Panc1 (cell line): ENCODE measurements at regions not wholly inside any gene's neighbourhood (a gene's known extent, or its start where the extent isn't known, plus 50 kb on each side); places are given as distances from the start of the nearest gene placed in this dataset.

Source experiments
- ATAC-seq: fragments of 200-7000 bp; cut with Tn5 transposase; 2 replicates; pipeline ENCODE4 v1.9.1; 2020; ENCODE audit warnings: mild to moderate bottlenecking, moderate library complexity
- BruUV-seq: library from RNA; stranded (reverse); fragments of 400-500 nt; replicated peaks from 2 replicates; lab custom pipeline; 2021; lab: Mats Ljungman, UMichigan
- CTCF ChIA-PET: fragments of 300-600 bp; sonication (Branson Sonifier 250); formaldehyde crosslinking; loops from one replicate; lab custom pipeline; 2022; ENCODE audit warnings: antibody characterized with exemption; lab: Charles Lee
- POLR2A ChIA-PET: fragments of 300-600 bp; sonication (Branson Sonifier 250); formaldehyde crosslinking; loops from one replicate; lab custom pipeline; 2022; ENCODE audit warnings: antibody characterized with exemption; lab: Charles Lee
- DNase-seq: peaks from one replicate; pipeline ENCODE4 v3.0.0-alpha.2; 2010; ENCODE audit warnings: low read depth, low spot score
- H3K27ac ChIP-seq: 2 replicates; pipeline ENCODE4 v1.5.1; 2011; ENCODE audit warnings: mild to moderate bottlenecking, low read length, inconsistent platforms
- H3K27me3 ChIP-seq: fragments of 200-500 bp; sonication (Bioruptor generic); 2 replicates; pipeline ENCODE4 v1.6.0; 2014; ENCODE audit warnings: low read length, inconsistent platforms; ENCODE audit not compliant: control insufficient read depth, insufficient read depth
- H3K36me3 ChIP-seq: fragments of 200-500 bp; sonication (Bioruptor generic); 2 replicates; pipeline ENCODE4 v1.5.1; 2014; ENCODE audit warnings: inconsistent platforms, mild to moderate bottlenecking, low read length, moderate library complexity; ENCODE audit not compliant: control insufficient read depth, insufficient read depth
- H3K4me1 ChIP-seq: 2 replicates; pipeline ENCODE4 v1.5.1; 2011; ENCODE audit warnings: inconsistent platforms, mild to moderate bottlenecking, low read length, moderate library complexity; ENCODE audit not compliant: control insufficient read depth, insufficient read depth
- H3K4me3 ChIP-seq, 2 experiments: 2 replicates each; pipeline ENCODE4 v1.5.1; 2011 to 2012; ENCODE audit warnings: low read depth in 2 of 2, low read length in 2 of 2, mild to moderate bottlenecking in 2 of 2, inconsistent platforms in 1 of 2, moderate library complexity in 1 of 2
- H3K9me3 ChIP-seq: fragments of 200-500 bp; sonication (Bioruptor generic); 2 replicates; pipeline ENCODE4 v1.5.1; 2014; ENCODE audit warnings: low read depth, mild to moderate bottlenecking, inconsistent platforms, low read length, moderate library complexity; ENCODE audit not compliant: control insufficient read depth, insufficient read depth
- POLR2AphosphoS5 ChIP-seq: IDR thresholded peaks from 2 replicates; pipeline ENCODE4 v1.6.1; 2012; ENCODE audit warnings: mild to moderate bottlenecking, low read depth, low read length, moderate library complexity
- REST ChIP-seq, 2 experiments: IDR thresholded peaks; 2 replicates each; pipeline ENCODE4 v1.6.1; 2011 to 2012; ENCODE audit warnings: low read depth in 2 of 2, control low read depth in 1 of 2, low read length in 1 of 2, mild to moderate bottlenecking in 1 of 2, moderate library complexity in 1 of 2; ENCODE audit not compliant: insufficient read depth in 1 of 2
- SIN3A ChIP-seq: IDR thresholded peaks from 2 replicates; pipeline ENCODE4 v1.6.1; 2012; ENCODE audit warnings: low read depth, mild to moderate bottlenecking, low read length, moderate library complexity, borderline replicate concordance; ENCODE audit not compliant: insufficient read depth
- TCF7L2 ChIP-seq: IDR thresholded peaks from 2 replicates; pipeline ENCODE4 v1.6.1; 2011; ENCODE audit warnings: mild to moderate bottlenecking, low read depth, low read length, inconsistent platforms
- in situ Hi-C: cut with HindIII; loops from 2 replicates; pipeline ENCODE4 v1.10.0; 2016; ENCODE audit warnings: low sequenced_read_pairs, low pct_unique_long_range_greater_than_20kb
- intact Hi-C: fragments of 100-400 bp; cut with micrococcal nuclease; formaldehyde crosslinking; loops from one replicate; pipeline ENCODE4 v1.10.0; 2022; ENCODE audit not compliant: unreplicated experiment
- TF ChIP-seq, protein P1 (sequence below): fragments of 450-650 bp; IDR thresholded peaks from 2 replicates; pipeline ENCODE4 v1.5.1; 2017; ENCODE audit warnings: mild to moderate bottlenecking

DNA sequence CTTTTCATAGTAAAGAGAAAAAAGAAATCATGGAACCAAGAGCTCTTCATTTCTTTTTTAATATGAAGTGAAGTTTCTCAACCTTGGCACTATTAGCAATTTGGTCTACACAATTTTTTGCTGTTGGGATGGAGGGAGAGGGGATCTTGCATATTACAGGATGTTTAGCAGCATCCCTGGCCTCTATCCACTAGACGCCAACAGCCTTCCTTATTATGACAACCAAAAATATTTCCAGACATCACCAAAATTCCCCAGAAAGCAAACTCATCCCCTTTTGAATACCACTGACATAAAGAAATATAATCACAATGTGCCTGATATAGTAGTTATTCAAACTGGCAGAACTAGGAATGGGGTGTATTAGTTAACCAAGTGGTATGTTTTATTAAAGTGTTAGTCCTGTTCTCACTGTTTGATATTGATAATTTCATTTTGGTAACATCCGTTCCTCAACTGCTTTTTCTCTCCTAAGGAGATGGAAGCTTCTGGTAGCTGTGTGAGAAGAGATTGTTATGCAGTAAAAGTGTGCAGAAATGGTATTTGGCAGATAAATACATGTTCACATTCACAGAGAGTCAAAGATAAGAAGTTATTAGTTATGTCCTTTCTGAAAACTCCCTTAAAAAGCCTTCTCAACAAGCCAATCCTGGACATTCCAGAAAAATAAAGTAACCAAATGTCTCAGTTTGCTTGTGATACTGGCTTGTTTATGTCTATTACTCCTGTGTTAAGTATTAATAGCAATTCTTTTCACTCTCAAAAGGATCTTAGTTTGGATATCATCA is 699.9 kb downstream of the C12orf50 start:
- no peak overlapping the region for H3K27ac ChIP-seq
- intact Hi-C loops (no loop called here), in situ Hi-C loops (no loop called here)
- H3K27me3 ChIP-seq: no peaks in the 10 kb centered on the region
- H3K36me3 ChIP-seq: no peaks in the 10 kb centered on the region
- ChIA-PET POLR2A (no interaction called here), CTCF (no interaction called here)
- DNase-seq: no peak
- TF ChIP-seq SIN3A (no peak), POLR2AphosphoS5 (no peak), REST (IDR thresholded peaks at IDR 0.05; ENCODE audit: insufficient read depth in 1 of 2, low read depth in 2 of 2, low read length in 1 of 2) (no peak), TCF7L2 (no peak)
- TF ChIP-seq, protein P1, sequence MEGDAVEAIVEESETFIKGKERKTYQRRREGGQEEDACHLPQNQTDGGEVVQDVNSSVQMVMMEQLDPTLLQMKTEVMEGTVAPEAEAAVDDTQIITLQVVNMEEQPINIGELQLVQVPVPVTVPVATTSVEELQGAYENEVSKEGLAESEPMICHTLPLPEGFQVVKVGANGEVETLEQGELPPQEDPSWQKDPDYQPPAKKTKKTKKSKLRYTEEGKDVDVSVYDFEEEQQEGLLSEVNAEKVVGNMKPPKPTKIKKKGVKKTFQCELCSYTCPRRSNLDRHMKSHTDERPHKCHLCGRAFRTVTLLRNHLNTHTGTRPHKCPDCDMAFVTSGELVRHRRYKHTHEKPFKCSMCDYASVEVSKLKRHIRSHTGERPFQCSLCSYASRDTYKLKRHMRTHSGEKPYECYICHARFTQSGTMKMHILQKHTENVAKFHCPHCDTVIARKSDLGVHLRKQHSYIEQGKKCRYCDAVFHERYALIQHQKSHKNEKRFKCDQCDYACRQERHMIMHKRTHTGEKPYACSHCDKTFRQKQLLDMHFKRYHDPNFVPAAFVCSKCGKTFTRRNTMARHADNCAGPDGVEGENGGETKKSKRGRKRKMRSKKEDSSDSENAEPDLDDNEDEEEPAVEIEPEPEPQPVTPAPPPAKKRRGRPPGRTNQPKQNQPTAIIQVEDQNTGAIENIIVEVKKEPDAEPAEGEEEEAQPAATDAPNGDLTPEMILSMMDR: no peak
- H3K4me3 ChIP-seq: no peak overlapping the region
- ATAC-seq: no peak
- BruUV-seq: no TSS peak
- no peaks in the 10 kb centered on the region for H3K9me3 ChIP-seq
- H3K4me1 ChIP-seq: no peaks in the 10 kb centered on the region

GRCh38 chr12:87323369-87323768 is 705.8 kb downstream of the C12orf50 start:
- intact Hi-C loops: no loop called here
- CTCF ChIA-PET: no interaction called here
- Histone ChIP-seq H3K4me1 (no peaks in the 10 kb centered on the region), H3K36me3 (no peaks in the 10 kb centered on the region), H3K4me3 (no peak overlapping the region), H3K27ac (no peak overlapping the region), H3K27me3 (no peaks in the 10 kb centered on the region), H3K9me3 (no peaks in the 10 kb centered on the region)
- in situ Hi-C loops: no loop called here
- DNase-seq (no peak), ATAC-seq (no peak)
- POLR2A ChIA-PET: no interaction called here
- TF ChIP-seq POLR2AphosphoS5: no peak
- TF ChIP-seq REST (IDR thresholded peaks at IDR 0.05; ENCODE audit: insufficient read depth in 1 of 2, low read depth in 2 of 2, low read length in 1 of 2): no peak
- TF ChIP-seq, protein P1: no peak
- TF ChIP-seq SIN3A: no peak
- no peak for TF ChIP-seq TCF7L2
- no TSS peak for BruUV-seq
